HPDE6-E6E7 (cell line): ENCODE measurements at regions not wholly inside any gene's neighbourhood (a gene's known extent, or its start where the extent isn't known, plus 50 kb on each side); places are given as distances from the start of the nearest gene placed in this dataset.
A peak's percentile ranks its signal among the peaks of the same experiment; 100 is the strongest.
"Not testable (repeated sequence)": the region's sequence is repeated elsewhere in the genome, so short reads cannot be mapped to it uniquely, and the experiment has no call there.

Experiments used
- DNase-seq: peaks from one replicate; pipeline ENCODE4 v3.0.0; 2011; ENCODE audit warnings: missing footprints; ENCODE audit errors: extremely low spot score

DNA sequence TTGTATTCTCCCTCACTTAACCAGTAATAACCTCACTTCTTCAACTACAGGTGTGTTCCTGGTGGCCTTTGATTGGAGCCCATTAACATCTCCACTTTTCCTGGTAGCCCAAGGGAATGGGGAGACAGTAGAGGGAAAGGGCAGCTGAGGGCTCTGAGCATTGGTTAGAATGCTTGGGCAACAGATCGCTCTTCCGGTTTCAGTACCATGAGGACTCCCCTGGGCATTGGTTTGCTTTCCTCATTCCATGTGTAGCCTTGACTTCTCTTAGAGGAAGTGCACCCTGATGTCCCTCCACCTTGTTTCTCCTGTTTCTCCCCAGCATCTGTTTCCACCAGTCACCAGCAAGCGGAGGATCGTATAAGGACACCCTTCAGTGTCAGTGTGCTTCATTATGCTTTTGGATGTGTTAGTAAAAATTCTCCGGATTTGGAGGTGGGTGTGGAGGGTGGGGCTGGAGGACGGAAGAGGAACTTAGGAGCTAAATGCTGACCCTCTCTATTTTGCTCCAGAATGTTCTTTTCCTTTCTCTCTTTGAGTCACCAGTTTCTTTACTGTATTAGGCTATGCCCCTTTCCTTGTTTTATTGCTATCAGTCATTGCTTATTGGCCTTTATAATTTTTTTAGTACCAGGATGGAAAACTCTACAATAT is 50.6 kb upstream of the ZNG1B start:
- DNase-seq: not testable (repeated sequence)

DNA sequence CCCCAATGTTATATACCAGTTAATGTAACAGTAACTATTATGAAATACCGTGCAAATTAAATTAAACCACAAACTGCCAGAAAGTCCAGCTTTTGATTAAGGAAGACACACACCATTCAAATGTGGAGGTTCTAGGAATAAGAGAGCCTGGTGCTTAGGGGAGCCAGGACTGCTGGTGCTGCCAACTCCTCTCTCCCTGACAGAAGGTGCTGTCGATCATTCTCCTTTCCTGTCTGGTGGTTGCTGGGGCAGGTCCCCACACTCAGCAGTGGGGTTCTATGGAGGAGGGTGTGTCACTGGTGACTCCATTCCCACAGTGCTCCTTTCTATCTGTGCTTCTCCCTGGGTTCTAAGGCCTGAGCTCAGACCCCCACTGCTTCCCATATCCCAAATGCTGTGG is 57.9 kb upstream of the ZNG1B start:
- DNase-seq: not testable (repeated sequence)

DNA sequence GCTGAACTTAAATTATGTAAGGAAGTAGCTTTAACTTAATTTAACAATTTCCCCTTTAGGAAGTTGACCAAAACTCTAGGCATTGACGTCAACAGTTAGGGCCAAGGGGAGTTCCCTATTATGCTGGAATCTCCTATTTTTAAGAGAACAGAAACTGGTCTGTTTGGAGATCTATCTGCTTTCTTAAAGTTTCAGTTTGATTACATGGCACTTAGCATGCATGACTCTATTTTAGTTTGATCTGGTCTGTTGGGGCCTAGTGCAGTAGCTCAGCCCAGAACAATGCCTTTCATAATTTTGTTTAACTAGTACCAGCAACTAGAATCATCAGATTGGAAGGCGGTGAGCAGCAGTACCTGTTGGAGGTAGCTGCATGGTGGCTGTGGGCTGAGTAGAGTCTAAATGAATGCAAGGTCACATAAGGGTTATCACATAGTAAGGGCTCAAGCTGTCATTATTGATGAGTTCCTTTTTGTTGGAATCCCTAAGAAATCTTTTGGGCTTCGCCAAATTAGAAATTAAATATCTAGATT is 60.5 kb upstream of the ZNG1B start:
- DNase-seq: no peak

DNA sequence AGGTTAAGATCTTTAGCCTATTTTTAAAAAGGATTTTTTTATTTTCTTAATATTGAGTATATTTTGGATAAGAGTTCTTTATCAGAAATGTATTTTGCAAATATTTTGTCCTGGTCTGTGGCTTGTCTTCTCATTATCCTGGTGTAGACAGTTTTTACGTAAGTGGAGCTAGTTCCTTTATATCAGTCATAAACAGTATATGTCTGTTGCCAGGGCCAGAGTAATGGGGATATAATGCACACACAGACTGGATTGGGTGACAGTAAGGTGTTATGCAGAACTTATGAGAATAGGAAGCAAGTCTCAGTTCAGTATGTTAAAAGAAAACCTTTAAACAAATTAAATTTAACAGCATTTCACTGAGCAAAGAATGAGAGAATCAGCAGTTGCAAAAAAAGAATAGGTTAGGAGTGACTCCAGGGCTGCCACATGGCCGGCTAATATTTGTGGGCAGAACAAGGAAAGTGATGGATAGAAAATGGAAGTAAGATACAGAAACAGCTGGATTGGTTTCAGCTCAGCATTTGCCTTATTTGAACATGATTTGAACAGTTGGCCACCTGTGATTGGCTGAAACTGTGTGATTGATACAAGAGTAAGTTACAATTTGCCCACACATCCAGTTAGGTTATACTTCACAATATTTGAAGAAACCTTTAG is 61.1 kb upstream of the ZNG1B start:
- DNase-seq: no peak

DNA sequence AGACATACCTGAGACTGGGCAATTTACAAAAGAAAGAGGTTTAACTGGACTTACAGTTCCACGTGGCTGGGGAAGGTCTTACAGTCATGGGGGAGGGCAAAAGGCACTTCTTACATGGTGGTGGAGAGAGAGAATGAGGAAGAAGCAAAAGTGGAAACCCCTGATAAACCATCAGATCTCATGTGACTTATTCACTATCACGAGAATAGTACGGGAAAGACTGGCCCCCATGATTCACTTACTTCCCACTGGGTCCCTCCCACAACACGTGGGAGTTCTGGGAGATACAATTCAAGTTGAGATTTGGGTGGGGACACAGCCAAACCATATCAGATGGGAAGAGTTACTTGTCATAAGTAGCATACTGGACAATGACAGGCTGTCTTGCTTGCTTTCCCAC is 62.6 kb upstream of the ZNG1B start:
- DNase-seq: not testable (repeated sequence)

DNA sequence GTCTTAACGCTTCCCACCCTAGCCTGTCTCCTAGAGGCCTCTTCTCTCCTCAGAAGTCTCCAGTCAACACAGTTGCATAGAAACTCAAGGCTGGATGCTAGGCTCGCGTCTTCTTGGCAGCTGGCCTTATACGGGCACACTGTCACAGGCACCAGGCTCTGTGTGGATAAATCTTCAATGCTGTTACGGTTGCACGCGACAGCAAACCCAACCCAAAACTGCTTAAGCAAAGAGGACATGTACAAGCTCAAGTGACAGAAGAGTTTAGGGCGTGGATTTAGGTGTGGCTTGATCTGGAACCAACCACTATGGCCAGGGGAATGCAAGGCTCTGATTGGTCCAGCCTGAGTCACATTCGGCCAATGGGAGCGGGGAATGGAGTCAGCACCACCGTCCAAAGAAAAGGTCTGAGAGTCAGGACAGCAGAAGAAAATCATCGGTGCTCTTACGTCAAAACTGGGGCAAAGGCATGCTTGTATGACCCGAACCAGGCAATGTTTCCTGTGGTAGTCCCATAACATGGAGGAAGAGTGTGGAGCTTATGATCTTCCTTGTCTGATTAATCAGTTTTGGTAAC is 65.1 kb upstream of the ZNG1B start:
- not testable (repeated sequence) for DNase-seq

DNA sequence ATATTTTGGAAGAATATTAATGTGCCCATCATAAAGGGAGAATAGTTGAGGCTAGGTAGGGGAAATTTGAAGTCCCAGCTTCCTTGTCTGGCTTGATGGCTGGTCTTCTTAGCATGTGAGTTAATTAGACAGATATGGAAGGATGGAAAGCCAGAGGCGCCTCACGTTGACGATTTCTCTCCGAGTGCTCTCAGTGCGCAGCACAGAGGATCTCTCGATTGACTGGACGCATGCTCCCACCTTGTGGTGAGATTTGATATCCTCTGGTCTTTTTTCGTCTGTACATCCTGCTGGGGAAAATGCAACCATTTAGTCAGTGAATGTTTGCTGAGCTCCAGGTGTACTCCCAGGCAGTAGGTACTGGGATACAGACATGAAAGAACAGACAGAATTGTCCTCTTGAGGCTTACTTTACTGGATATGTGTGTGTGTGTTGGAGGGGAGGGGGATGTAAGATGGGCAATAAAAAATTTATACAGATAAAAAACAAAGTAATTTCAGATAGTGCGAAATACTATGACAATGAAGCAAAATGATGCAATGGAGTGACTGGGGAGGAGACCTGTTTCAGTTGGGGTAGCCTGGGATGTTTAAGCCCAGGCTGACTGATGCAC is 66.9 kb upstream of the ZNG1B start:
- peak; percentile 44 for DNase-seq

DNA sequence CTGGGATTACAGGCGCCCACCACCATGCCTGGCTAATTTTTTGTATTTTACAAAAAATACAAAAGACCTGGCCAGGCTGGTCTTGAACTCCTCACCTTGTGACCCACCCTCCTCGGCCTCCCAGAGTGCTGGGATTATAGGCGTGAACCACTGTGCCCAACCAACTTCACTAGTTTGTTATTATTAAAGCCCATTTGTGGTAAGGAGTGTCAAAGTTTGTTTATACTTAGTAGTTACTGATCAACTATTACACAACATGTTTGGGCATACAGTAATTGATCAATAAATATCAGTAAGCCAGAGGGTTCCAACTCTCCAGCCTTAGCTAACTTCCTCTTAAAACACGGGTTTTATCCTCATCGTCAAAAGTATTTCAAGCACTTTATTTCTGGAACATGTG is 67.5 kb upstream of the ZNG1B start:
- DNase-seq: no peak

DNA sequence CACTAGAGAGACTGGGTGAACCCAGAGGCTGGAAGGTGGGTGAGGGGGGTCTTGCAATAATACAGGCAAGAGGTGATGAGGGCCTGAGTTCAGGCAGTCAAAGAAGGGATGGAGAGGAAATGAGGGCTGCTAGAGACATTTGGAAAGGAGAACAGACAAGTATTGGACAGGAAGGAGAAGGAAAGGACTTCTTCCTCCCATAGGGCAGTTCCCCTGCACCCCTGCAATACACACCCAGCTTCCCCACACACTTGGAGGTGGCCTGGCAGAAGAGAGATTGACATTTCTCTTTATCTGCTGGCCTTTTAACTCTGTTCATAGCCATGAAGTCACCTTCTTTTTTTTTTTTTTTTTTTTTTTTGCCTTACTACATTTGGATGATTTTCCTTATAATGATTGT is 68.9 kb upstream of the ZNG1B start:
- not testable (repeated sequence) for DNase-seq

DNA sequence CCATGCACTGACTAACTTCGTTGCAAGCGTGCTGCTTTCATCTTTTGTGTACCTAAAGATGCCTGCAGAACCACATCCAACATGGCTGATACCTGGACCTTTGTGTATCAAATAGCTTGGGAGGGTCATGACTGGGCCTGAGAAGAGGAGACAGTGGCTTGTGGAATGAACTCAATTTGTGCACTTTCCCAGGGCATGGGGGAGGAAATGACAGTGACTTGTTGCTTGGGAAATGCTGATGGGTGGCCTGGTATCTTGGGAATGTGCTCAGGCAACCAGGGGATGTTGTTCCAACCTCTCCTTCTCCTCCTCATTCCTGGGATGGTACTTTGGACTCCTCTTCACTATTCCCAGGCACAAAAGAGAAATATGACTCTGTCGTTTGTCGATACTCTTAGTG is 70.7 kb upstream of the ZNG1B start:
- not testable (repeated sequence) for DNase-seq

DNA sequence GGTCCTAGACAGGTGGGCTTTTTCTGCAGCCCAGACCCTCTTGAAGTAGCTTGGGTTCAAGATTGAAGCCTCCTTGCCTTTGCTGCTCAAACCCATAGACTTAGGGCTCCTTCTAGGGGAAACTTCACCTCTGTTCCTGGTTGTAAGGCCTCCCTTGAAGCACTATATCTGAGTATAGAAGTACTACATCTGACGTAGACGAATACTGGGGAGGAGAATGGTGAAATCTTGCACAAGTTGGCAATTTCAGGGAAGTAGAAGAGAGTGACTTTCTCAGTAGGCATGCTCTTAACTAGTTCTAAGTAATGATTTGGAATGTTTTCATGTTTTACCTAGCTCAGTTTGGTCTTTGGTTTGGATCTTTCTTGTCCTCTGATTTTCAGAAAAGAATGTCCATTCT is 71.7 kb upstream of the ZNG1B start:
- not testable (repeated sequence) for DNase-seq

DNA sequence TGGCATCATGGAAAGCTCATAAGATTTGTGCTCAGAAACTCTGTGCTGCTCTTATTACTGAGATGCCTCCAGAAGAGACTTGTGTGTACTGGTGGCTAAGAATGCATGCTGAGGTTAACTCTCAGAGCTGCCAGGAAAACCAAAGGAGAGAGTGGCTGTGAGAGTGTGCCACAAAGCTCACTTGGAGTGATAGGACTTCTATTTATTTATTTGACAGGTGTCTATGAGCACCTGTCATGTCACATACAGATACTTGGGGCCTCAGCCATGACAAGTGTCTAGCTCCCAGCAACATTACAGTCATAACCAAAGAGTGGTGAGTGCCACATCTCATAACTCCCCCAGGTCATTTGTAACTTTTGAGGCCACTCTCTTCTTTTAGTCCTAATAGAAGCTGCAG is 72.2 kb upstream of the ZNG1B start:
- DNase-seq: not testable (repeated sequence)

DNA sequence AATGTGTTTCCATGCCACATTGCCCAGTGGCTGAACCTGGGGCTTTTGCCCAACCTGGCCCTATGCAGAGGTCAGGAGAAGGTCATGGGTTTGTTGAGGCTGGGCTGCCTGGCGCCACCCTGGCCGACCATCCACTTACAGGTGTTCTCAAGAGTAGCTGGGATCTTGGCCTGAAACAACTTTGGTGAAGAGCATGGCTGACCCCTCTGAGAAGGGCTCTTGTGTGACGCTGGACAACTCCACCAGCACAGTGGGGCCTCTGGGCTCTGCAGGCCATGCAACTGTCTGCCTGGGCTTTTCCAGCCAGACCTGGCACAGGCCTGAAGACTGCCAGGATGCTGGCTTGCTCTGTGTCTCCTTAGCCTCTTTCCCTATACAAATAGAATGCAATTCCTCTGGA is 76.4 kb upstream of the ZNG1B start:
- DNase-seq: no peak

DNA sequence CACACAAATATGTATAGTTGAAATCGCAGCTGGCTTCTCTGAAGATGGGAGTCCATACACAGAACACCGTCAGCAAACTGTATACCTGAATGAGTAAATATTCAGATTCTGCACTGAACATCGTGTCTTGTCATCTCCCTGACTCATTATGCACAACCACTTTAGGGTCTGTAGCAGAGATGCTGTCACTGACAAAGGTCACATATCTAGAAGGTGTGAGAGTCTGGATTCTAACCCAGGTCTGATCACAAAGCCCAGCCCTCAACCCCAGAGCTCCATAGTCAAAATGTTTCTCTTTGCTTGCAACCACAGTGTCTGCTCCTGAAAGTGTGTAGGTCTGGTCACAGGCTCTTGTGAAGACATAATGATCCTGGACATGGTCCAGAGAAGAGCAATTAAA is 78.3 kb upstream of the PAX8 start:
- no peak for DNase-seq

DNA sequence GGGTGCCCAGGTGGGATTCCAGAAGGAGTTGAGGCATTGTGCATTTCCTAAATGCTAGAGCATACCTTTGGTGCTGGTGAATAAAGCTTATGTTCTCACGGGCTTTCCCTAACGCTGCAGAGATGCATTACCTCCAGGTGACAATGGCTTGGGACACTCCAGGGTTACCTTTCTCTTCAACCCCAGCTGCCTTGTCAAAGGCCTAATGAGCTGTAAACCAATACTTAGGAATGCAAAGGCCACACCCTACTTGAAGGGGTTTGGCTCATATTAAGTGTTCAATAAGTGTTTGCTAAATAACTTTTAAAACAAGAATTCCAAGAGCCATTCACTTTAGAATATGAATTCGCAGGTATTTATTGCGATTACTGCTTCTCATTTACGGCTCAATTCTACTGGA is 77.6 kb upstream of the PAX8 start:
- DNase-seq: not testable (repeated sequence)

DNA sequence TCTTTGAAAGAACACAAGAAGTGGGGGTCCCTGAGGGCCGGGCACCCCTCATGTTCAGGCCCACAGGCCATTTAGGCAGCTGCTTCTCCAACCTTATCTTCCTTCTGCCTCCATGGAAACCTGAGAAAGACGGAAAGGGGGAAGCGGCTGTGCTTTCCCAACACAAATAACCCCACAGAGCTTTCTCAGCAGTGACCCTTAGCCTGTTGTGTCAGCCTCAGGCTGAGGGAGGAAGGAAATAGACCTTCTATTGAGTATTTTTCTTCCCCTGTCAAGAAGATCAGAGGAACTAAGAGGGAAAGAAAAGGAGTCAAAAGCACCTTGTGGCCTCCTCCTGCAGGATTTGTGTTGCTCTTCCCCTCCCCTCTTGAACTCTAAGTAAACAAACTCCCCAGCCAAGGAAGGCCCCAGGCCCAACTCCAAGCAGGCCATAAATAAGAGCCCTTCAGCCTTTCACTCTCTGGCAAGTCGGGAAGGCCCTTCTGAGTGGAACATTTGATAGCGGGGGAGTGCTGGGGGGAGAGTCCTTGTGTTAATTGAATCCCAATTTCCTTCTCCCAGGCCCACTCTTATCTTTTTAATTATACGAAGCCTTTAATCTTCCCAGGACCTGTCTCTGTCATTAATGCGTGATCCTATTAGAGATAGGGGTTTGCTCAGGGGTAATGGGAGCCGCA is 76.8 kb upstream of the PAX8 start:
- not testable (repeated sequence) for DNase-seq

DNA sequence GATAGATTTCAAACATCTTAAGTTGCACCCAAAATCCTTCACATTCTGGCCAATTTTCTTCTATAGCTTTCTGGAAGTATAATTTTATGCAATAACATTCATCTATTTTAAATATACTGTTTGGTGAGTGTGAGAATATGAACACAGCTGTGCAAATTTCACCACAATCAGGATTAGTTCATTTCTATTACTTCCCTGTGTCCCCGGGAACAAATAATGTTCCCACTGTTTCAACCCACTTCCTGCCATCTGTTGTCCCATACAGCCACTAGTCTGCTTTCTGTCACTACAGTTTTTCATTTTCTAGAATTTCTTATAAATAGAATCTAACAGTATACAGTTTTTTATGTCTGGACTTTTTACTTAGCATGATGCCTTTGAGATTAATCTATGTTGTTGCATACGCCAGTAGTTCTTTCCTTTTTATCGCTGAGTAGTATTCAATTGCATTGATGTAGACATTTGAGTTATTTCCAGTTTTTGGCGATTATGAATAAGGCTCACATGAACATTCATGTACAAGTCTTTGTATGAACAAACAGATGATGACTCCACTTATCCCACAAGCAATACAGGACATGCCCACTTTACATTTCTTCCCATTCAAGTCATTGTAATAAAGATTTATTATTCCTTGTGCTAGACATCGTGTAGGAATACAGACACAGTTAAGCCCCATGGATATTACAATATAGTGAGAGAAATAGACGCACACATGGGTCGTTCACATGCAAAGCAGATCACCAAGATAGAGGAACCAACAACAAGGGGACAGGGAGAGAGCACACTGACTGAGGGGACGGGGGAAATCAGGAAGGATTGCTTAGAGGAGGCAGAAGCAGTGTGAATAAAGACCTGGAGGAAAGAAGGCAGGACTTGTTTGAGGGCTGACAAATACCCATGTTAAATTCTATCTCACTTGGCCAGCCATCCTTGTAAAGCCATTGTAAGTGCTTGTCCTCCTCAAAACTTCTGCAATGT is 72.9 kb upstream of the PAX8 start:
- no peak for DNase-seq

DNA sequence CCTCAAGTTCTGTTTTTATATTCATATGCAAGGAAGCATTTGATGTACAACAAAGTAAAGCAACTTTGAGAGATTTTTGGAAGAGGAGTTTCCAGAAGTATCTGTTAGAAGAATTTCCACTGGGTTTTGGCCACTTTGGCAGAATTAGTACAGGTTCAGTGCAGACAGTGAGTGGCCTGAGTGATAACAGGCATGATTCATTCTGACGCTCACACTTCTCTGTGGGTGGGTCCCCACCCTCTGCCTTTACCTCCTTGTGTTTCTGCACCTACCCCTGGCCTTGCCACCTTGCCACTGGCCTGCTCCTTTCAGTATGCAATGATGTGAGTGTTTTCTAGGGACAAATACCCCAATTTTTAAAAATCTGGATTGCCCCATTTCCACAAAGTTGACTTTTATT is 65.1 kb upstream of the PAX8 start:
- not testable (repeated sequence) for DNase-seq

DNA sequence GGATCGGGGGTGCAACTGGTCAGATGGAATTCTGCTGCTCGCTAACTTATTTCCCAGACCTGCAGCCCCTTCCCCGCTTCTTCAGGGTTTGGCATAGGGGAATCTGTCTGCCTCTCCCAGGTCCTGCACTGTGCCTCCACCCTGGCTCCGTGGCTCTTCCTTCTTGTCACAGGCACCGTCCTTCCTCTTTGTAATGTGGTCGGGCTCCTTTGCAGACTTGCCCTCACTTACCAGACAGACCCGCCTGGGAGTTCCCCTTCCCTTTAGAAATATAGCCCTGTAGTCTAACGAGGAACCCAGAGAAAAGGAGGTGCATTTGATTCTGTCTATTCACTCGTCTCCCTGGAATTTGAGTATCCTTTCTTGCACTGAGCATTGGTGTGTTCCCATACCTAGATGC is 63.9 kb upstream of the PAX8 start:
- DNase-seq: no peak

DNA sequence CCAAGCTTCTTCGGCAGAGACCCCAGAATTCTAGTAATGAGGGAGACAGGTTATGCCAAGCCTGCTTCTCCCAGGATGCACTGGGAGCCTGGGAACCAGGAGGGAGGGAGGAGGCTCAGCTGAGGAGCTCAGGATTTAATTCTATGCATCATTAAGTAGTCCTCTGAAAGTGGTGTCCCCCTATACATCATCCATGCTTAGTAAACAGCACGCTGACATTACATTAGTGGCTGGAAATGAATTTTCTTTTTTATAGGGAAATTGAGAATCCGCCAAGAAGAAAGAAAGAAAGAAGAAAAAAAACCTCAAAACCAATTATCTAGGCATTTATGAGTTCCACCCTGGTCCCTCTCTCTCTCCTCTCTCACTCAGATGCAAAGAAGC is 63.1 kb upstream of the PAX8 start:
- not testable (repeated sequence) for DNase-seq
